ENCODE measurements at regions not wholly inside any gene's neighbourhood (a gene's known extent, or its start where the extent isn't known, plus 50 kb on each side); places are given as distances from the start of the nearest gene placed in this dataset.

DNA sequence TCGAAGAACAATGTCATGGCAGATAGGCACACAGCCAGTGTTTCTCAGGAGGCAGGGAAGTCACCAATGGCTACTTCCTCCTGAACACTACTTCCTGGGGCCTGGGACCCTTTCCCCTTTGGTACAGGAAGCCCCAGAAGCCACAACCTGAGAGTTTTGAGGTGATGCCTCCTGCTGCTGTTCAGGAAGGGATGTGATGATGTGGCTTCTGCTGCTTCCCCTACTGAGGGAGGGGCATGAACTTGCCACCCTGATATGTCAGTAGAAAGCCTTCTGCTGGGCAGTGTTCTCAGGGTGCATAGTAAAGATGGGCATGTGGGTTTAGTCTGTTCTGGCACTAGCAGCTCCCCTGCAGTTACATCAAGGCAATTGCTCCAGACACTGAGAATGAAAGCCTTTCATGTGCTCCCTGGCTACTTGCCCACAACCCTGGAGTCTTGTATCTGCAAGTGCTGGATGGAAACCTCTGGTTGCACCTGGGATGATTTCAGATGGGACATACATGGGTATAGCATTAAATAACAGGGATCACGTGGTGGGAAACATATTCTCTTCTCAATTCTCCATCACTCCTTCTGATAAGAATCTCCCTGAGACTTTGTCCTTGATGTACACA, 69.3 kb downstream of the ADRA2A start:
- 47 to 58% methylated on average over 2 of the region's 2 CpGs for WGBS, 2 donors
- Histone ChIP-seq H3K27me3 (no peaks in the 10 kb centered on the region), H3K27ac (no peak overlapping the region), H3K36me3 (no peaks in the 10 kb centered on the region), H3K9me3 (no peaks in the 10 kb centered on the region), H3K4me3 (no peak overlapping the region), H3K4me1 (no peaks in the 10 kb centered on the region)
- DNase-seq = no peak
- intact Hi-C loops (cut with DNase I) = no loop called here
- no peak for TF ChIP-seq POLR2A (IDR thresholded peaks at IDR 0.05)
- TF ChIP-seq EP300 (IDR thresholded peaks at IDR 0.05) = no peak
- TF ChIP-seq, protein P1, sequence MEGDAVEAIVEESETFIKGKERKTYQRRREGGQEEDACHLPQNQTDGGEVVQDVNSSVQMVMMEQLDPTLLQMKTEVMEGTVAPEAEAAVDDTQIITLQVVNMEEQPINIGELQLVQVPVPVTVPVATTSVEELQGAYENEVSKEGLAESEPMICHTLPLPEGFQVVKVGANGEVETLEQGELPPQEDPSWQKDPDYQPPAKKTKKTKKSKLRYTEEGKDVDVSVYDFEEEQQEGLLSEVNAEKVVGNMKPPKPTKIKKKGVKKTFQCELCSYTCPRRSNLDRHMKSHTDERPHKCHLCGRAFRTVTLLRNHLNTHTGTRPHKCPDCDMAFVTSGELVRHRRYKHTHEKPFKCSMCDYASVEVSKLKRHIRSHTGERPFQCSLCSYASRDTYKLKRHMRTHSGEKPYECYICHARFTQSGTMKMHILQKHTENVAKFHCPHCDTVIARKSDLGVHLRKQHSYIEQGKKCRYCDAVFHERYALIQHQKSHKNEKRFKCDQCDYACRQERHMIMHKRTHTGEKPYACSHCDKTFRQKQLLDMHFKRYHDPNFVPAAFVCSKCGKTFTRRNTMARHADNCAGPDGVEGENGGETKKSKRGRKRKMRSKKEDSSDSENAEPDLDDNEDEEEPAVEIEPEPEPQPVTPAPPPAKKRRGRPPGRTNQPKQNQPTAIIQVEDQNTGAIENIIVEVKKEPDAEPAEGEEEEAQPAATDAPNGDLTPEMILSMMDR (IDR thresholded peaks at IDR 0.05) = no peak
- TF ChIP-seq POLR2AphosphoS5 (IDR thresholded peaks at IDR 0.05) = no peak

DNA sequence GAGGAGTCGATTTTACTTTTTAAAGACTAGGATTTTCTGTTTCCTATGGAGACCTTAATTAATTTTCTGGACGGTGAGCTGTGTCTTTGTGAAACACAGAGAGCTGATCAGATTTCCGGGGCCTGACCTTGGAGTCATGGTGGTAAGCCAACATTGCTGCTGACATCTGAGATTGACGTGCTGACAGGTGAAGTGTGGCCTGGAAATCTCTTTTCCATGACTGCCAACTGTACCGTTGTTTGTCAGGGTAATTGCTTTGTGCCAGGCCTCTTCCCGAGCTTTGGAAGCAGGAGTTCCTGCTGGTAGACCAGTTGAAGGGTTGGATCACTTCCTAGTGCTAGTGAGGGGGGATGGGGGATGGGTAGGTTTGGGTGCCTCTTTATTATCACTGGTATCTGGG, 71.2 kb downstream of the ADRA2A start:
- intact Hi-C loops (cut with DNase I) = no loop called here
- Histone ChIP-seq H3K36me3 (no peaks in the 10 kb centered on the region), H3K27ac (no peak overlapping the region), H3K4me3 (no peak overlapping the region), H3K4me1 (no peaks in the 10 kb centered on the region), H3K27me3 (no peaks in the 10 kb centered on the region), H3K9me3 (no peaks in the 10 kb centered on the region)
- no peak for TF ChIP-seq POLR2A (IDR thresholded peaks at IDR 0.05)
- no peak for TF ChIP-seq EP300 (IDR thresholded peaks at IDR 0.05)
- TF ChIP-seq POLR2AphosphoS5 (IDR thresholded peaks at IDR 0.05) = no peak
- TF ChIP-seq, protein P1 (IDR thresholded peaks at IDR 0.05) = no peak
- 72 to 81% methylated on average over 6 of the region's 6 CpGs for WGBS, 2 donors
- DNase-seq = no peak

DNA sequence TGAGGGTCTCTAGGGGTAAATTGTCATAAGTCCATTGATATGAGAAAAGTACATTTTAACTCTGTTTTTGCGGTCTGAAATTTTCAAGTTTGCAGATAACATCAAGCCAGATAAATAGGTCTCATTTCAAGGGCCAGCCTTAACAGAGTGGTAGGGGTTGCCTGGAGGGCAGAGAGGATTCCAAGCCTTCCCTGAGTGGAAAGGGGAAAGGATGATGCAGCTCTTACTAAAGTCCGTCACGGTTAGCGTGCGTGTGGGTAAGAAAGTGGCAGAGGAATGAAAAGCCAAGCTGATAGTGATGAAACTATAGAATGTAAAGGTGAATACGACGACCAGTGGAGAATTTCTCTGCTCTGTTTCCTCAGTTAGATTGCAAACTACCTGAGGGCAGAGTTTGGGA, 71.6 kb downstream of the ADRA2A start:
- no peaks in the 10 kb centered on the region for H3K36me3 ChIP-seq
- H3K4me3 ChIP-seq = no peak overlapping the region
- WGBS, 2 donors = 91 to 96% methylated on average over 7 of the region's 7 CpGs
- no peaks in the 10 kb centered on the region for H3K4me1 ChIP-seq
- H3K27me3 ChIP-seq = no peaks in the 10 kb centered on the region
- H3K27ac ChIP-seq = no peak overlapping the region
- TF ChIP-seq EP300 (IDR thresholded peaks at IDR 0.05) (no peak), POLR2AphosphoS5 (IDR thresholded peaks at IDR 0.05) (no peak), POLR2A (IDR thresholded peaks at IDR 0.05) (no peak)
- TF ChIP-seq, protein P1 (IDR thresholded peaks at IDR 0.05) = no peak
- intact Hi-C loops (cut with DNase I) = no loop called here
- no peak for DNase-seq
- H3K9me3 ChIP-seq = no peaks in the 10 kb centered on the region

DNA sequence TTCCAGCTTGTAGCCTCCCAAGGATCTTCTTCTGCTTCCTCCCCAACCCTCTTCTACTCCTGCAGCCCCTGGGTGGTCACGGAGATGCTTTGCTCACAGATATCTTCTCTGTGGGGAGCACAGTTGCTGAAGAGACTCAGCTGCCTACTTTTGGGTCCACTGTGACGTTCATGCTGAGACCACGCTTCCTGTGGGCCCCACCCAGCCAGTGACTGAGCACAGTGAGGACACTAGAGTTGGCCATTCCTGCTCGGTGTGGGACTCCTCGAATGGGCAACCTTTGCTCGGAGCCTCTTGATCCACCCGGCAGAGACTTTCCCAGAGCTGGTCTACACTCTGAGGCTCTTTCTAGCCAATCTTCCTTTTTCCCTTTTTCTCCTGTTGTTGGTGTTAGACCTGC, 73.9 kb downstream of the ADRA2A start:
- WGBS, 2 donors = 86 to 92% methylated on average over 7 of the region's 7 CpGs
- intact Hi-C loops (cut with DNase I) = no loop called here
- no peak for TF ChIP-seq EP300 (IDR thresholded peaks at IDR 0.05)
- TF ChIP-seq POLR2AphosphoS5 (IDR thresholded peaks at IDR 0.05) = no peak
- TF ChIP-seq, protein P1 (IDR thresholded peaks at IDR 0.05) = no peak
- no peak for TF ChIP-seq POLR2A (IDR thresholded peaks at IDR 0.05)
- Histone ChIP-seq H3K4me1 (no peaks in the 10 kb centered on the region), H3K27me3 (no peaks in the 10 kb centered on the region), H3K36me3 (no peaks in the 10 kb centered on the region), H3K27ac (no peak overlapping the region), H3K9me3 (no peaks in the 10 kb centered on the region), H3K4me3 (no peak overlapping the region)
- no peak for DNase-seq

Measured in sigmoid colon (tissue), 6 donors.